ENCODE measurements at regions not wholly inside any gene's neighbourhood (a gene's known extent, or its start where the extent isn't known, plus 50 kb on each side); places are given as distances from the start of the nearest gene placed in this dataset.
A peak's percentile ranks its signal among the peaks of the same experiment; 100 is the strongest.
"Not testable (repeated sequence)": the region's sequence is repeated elsewhere in the genome, so short reads cannot be mapped to it uniquely, and the experiment has no call there.

DNA sequence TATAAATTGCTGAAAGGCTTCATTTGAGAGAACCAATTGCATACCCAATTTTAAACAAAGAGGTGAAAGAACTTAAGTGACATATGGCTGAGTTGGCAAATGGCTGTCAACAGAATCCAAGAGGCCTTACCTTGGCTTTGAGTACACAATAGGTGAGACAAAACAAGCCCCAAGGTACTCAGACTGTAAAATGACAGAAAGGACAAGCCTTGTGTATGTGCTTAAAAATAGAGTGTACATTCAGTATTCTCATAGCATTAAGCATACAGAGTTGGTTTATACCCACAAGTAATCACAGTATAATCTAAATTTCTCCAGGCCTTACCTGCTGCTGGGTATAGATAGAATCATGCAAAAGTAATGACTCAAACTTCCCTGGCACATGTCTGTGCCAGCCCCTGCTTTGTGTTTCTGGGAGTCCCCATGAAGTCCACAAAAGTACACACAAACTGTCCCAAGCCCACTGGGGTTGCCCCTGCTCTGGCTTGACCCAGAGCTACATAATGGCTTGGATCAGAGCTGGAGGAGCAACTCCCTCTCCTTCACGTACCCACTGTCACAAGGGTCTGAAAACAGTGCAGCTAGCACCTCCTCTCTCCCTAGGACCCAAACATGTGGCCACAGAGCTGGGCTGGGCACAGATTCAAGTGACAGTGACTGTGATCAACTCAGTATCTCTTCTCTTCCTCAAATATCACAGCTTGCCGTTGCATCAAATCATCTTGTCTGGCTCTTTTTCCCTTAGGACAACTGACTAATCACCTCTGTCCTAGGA lies 250.8 kb downstream of the ENC1 start:
- Histone ChIP-seq H3K36me3 (ENCODE audit: control insufficient read depth, insufficient read depth, low read length) (no peaks in the 10 kb centered on the region), H3K4me3 (ENCODE audit: low read depth, low read length) (no peak overlapping the region), H3K27me3 (ENCODE audit: control insufficient read depth, insufficient read depth, low read length) (no peaks in the 10 kb centered on the region)
- TF ChIP-seq, protein P1, sequence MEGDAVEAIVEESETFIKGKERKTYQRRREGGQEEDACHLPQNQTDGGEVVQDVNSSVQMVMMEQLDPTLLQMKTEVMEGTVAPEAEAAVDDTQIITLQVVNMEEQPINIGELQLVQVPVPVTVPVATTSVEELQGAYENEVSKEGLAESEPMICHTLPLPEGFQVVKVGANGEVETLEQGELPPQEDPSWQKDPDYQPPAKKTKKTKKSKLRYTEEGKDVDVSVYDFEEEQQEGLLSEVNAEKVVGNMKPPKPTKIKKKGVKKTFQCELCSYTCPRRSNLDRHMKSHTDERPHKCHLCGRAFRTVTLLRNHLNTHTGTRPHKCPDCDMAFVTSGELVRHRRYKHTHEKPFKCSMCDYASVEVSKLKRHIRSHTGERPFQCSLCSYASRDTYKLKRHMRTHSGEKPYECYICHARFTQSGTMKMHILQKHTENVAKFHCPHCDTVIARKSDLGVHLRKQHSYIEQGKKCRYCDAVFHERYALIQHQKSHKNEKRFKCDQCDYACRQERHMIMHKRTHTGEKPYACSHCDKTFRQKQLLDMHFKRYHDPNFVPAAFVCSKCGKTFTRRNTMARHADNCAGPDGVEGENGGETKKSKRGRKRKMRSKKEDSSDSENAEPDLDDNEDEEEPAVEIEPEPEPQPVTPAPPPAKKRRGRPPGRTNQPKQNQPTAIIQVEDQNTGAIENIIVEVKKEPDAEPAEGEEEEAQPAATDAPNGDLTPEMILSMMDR (IDR thresholded peaks at IDR 0.05; ENCODE audit: insufficient read depth, low read length, poor library complexity, severe bottlenecking), result no peak
- no peak for DNase-seq (ENCODE audit: low read depth)

DNA sequence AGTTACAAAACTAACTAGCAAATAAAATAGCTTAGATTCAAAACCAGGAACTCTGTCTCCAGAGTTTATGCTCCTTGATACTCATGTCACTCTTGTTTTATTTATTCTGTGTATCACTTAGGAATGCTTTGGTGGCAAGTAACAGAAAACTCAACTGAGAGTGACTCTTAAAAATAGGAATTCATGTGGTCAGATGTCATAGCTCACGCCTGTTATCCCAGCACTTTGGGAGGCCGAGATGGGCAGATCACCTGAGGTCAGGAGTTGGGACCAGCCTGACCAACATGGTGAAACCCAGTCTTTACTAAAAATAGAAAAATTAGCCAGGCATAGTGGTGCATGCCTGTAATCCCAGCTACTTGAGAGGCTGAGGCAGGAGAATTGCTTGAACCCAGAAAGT lies 252.1 kb downstream of the ENC1 start:
- H3K36me3 ChIP-seq (ENCODE audit: control insufficient read depth, insufficient read depth, low read length); H3K4me3 ChIP-seq (ENCODE audit: low read depth, low read length); H3K27me3 ChIP-seq (ENCODE audit: control insufficient read depth, insufficient read depth, low read length); DNase-seq (ENCODE audit: low read depth): not testable (repeated sequence)

DNA sequence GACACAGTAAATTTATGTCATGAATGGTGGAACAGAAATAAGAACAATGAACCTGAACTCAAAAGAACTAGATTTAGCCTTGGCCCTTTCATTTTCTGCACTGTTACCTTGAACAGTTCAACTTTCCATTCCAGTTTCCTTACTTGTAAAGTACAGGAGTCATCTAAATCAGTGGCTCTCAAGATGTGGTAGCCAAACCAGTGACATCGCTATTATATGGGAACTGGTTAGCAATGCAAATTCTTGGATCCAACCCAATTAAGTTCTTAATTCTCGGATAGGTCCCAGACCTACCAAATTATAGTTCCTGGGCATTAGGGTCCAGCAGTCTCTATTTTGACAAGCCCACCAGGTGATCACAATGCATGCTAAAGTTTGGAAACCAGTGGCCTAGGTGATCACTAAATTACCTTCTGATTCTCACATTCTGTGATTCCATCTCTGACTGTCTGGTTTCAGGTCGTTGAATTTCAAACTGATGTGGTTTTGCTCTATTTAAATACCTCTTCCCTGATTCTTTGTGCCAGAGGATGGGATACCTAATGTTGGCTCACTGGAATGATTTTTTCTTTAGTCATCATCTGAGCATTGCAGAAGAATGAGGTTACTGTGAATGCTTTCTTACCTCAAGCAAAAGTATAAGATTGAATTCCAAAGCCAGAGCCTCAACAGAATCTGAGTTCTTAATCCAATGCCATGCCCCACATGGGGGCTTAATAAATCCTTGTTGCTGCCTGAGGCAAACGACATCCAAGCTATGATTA lies 253.8 kb downstream of the ENC1 start:
- TF ChIP-seq, protein P1 (IDR thresholded peaks at IDR 0.05; ENCODE audit: insufficient read depth, low read length, poor library complexity, severe bottlenecking), result no peak

DNA sequence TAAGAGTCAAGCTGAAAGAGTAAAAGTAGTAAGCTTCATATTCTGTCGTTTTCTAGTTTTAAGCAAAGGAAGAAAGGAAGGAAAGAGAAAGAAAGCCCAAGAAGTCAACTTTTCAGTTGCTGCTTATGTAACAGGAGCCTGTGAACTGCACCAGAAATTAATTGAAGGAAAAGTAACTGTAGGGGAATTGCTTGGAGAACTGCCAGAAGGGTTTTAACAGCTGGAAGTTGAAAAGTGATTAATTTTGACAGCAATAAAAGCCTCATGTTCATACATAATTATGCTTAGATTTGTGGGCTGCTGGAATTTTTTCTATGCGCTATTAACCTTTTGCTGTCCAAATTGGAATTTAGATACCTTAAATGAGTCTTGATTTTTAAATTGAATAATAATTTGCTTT lies 255.7 kb downstream of the ENC1 start:
- no peaks in the 10 kb centered on the region for H3K27me3 ChIP-seq (ENCODE audit: control insufficient read depth, insufficient read depth, low read length)
- no peaks in the 10 kb centered on the region for H3K36me3 ChIP-seq (ENCODE audit: control insufficient read depth, insufficient read depth, low read length)
- TF ChIP-seq, protein P1 (IDR thresholded peaks at IDR 0.05; ENCODE audit: insufficient read depth, low read length, poor library complexity, severe bottlenecking), result no peak
- no peak for DNase-seq (ENCODE audit: low read depth)
- H3K4me3 ChIP-seq (ENCODE audit: low read depth, low read length), result no peak overlapping the region

More for the DNA sequence above, 253.8 kb downstream of the ENC1 start:
- Histone ChIP-seq H3K4me3 (ENCODE audit: low read depth, low read length) (no peak overlapping the region), H3K36me3 (ENCODE audit: control insufficient read depth, insufficient read depth, low read length) (no peaks in the 10 kb centered on the region), H3K27me3 (ENCODE audit: control insufficient read depth, insufficient read depth, low read length) (no peaks in the 10 kb centered on the region)
- DNase-seq (ENCODE audit: low read depth), result peak; percentile 95

DNA sequence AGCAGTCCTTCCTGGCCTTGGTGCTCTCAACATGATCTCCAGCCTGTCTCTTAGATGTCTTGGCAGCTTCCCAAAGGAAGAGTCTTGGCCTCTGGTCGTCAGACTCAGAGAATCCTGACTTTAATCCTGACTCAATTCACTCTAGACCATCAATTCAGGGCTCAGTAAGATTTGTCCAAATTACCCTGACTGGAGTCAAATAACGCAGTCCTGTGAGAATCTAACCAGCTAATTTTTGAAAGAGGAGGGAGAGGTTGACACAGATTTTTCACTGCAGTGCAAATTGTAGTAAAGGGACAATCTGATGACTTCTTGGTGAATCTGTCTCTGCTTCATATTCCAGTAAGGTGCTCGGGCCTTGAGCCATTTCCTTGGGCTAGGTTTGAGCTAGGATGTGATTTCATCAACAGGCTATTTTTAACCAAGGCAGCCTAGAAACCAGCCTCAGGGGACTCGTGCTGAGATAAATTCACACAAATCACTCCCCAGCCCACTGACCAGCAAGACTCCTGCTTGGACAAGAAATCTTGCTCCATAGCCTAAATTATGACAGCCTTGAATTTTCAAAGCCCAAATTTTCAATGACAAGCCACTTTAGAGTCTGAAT lies 257.4 kb downstream of the ENC1 start:
- H3K27me3 ChIP-seq (ENCODE audit: control insufficient read depth, insufficient read depth, low read length), result no peaks in the 10 kb centered on the region
- no peak for DNase-seq (ENCODE audit: low read depth)
- TF ChIP-seq, protein P1 (IDR thresholded peaks at IDR 0.05; ENCODE audit: insufficient read depth, low read length, poor library complexity, severe bottlenecking), result no peak

DNA sequence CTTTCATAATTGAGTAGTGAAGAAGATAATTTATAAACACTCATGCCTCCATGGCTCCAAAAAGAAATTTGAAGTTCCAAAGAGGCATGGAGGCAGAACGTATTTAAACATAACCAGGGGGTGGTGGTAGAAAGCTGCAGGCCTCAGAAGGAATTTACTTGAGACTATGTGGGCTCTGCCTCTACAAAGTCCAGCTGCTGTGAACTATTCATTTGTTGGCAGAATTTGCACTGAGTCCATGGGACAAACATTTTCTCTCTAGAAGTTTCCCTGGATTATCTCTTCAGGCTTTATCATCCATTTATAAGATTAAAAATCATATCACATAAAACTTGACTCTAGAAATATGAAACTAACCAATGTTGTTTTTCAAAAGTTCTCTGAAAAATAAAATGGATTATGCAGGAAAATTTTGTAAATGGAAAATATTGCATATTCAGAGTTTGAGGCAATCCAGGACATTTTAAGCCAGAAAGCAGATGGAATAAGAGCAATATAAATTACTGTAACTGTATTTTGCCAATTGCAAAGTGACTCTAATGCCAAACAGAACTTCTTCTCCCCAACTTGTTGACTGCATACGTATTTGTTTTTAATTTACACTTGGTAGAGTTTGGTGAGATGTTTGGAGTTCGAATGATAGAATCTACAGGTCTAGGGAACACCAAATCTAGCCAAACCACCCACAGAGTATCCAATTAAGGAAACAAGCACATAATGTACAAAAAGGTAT lies 258.2 kb downstream of the ENC1 start:
- TF ChIP-seq, protein P1 (IDR thresholded peaks at IDR 0.05; ENCODE audit: insufficient read depth, low read length, poor library complexity, severe bottlenecking), result no peak
- H3K36me3 ChIP-seq (ENCODE audit: control insufficient read depth, insufficient read depth, low read length), result no peaks in the 10 kb centered on the region
- no peak for DNase-seq (ENCODE audit: low read depth)

More for the DNA sequence above, 257.4 kb downstream of the ENC1 start:
- no peak overlapping the region for H3K4me3 ChIP-seq (ENCODE audit: low read depth, low read length)
- H3K36me3 ChIP-seq (ENCODE audit: control insufficient read depth, insufficient read depth, low read length), result no peaks in the 10 kb centered on the region

More for the DNA sequence above, 258.2 kb downstream of the ENC1 start:
- no peaks in the 10 kb centered on the region for H3K27me3 ChIP-seq (ENCODE audit: control insufficient read depth, insufficient read depth, low read length)
- no peak overlapping the region for H3K4me3 ChIP-seq (ENCODE audit: low read depth, low read length)
